Endodermal cell (in vitro differentiated cells): ENCODE measurements at regions not wholly inside any gene's neighbourhood (a gene's known extent, or its start where the extent isn't known, plus 50 kb on each side); places are given as distances from the start of the nearest gene placed in this dataset.

Source experiments
- DNase-seq: peaks from one replicate; pipeline ENCODE4 v3.0.0-alpha.2; 2017
- H3K27ac ChIP-seq: 2 replicates; pipeline ENCODE4 v1.5.1; 2013; ENCODE audit warnings: mild to moderate bottlenecking, low read depth, low read length, moderate library complexity
- H3K27me3 ChIP-seq: 2 replicates; pipeline ENCODE4 v1.6.1; 2013; ENCODE audit warnings: mild to moderate bottlenecking, low read length, moderate library complexity; ENCODE audit not compliant: insufficient read depth, control insufficient read depth, poor library complexity, severe bottlenecking
- H3K36me3 ChIP-seq: 2 replicates; pipeline ENCODE4 v1.7.0; 2013; ENCODE audit warnings: mild to moderate bottlenecking, low read length, moderate library complexity; ENCODE audit not compliant: control insufficient read depth, insufficient read depth
- H3K4me1 ChIP-seq: one replicate; pipeline ENCODE4 v1.7.0; 2013; ENCODE audit warnings: low read length; ENCODE audit not compliant: control insufficient read depth, insufficient read depth
- H3K4me3 ChIP-seq: 2 replicates; pipeline ENCODE4 v1.5.1; 2013; ENCODE audit warnings: mild to moderate bottlenecking, low read length, moderate library complexity
- H3K9ac ChIP-seq: 2 replicates; pipeline ENCODE4 v1.6.1; 2013; ENCODE audit warnings: mild to moderate bottlenecking, low read length, moderate library complexity; ENCODE audit not compliant: poor library complexity, severe bottlenecking; ENCODE audit errors: extremely low read depth
- H3K9me3 ChIP-seq: 2 replicates; pipeline ENCODE4 v1.6.1; 2013; ENCODE audit warnings: mild to moderate bottlenecking, low read length, moderate library complexity; ENCODE audit not compliant: control insufficient read depth
- H3K27ac Mint-ChIP-seq: 2 replicates; pipeline ENCODE4 v1.8.0; 2020; ENCODE audit warnings: mixed read lengths
- H3K27me3 Mint-ChIP-seq: 2 replicates; pipeline ENCODE4 v1.8.0; 2021; ENCODE audit warnings: mild to moderate bottlenecking, mixed read lengths; ENCODE audit not compliant: insufficient read depth
- H3K36me3 Mint-ChIP-seq: 2 replicates; pipeline ENCODE4 v1.8.0; 2020; ENCODE audit warnings: low read depth, mixed read lengths
- H3K4me1 Mint-ChIP-seq: 2 replicates; pipeline ENCODE4 v1.8.0; 2020; ENCODE audit warnings: mixed read lengths
- H3K4me3 Mint-ChIP-seq: 2 replicates; pipeline ENCODE4 v1.8.0; 2020; ENCODE audit warnings: mild to moderate bottlenecking, moderate library complexity, mixed read lengths
- H3K9me3 Mint-ChIP-seq: 2 replicates; pipeline ENCODE4 v1.8.0; 2020; ENCODE audit warnings: mild to moderate bottlenecking, mixed read lengths
- CTCF ChIP-seq: fragments of 200-600 bp; sonication (generic); conservative IDR thresholded peaks from 2 replicates; pipeline ENCODE4 v1.5.0; 2021; ENCODE audit warnings: antibody characterized with exemption, mild to moderate bottlenecking
- WGBS, 2 experiments: methylation state at CpG; one replicate each; pipeline versions ENCODE4 v1.1.5 to v1.1.7; 2013; ENCODE audit warnings: missing lambda C conversion rate in 2 of 2, mixed read lengths in 1 of 2; ENCODE audit not compliant: insufficient coverage in 1 of 2, insufficient read length in 1 of 2; 5-methylcytosine and 5-hydroxymethylcytosine counted together

- 100% methylated on average over 1 of the region's 2 CpGs; no CpG with 5 or more reads in 1 of the 2 experiments for WGBS, 2 experiments
- no peaks in the 10 kb centered on the region for H3K9me3 ChIP-seq
- H3K36me3 ChIP-seq: no peaks in the 10 kb centered on the region
- TF ChIP-seq CTCF: no peak
- no peak overlapping the region for H3K27ac ChIP-seq
- no peaks in the 10 kb centered on the region for H3K27me3 Mint-ChIP-seq
- no peak overlapping the region for H3K27ac Mint-ChIP-seq
- peaks cover 20% of the 10 kb centered on the region for H3K4me1 Mint-ChIP-seq
- H3K4me1 ChIP-seq: no peaks in the 10 kb centered on the region
- peaks cover 6% of the 10 kb centered on the region for H3K36me3 Mint-ChIP-seq
- H3K4me3 ChIP-seq: no peak overlapping the region
- H3K4me3 Mint-ChIP-seq: no peak overlapping the region
- no peak for DNase-seq
- H3K27me3 ChIP-seq: no peaks in the 10 kb centered on the region
- no peaks in the 10 kb centered on the region for H3K9me3 Mint-ChIP-seq
- H3K9ac ChIP-seq: no peak overlapping the region
Observed at GRCh38 chr22:42323971-42324370, 53.5 kb upstream of the TCF20 start.

- Histone ChIP-seq H3K9ac (no peak overlapping the region), H3K9me3 (no peaks in the 10 kb centered on the region), H3K4me1 (no peaks in the 10 kb centered on the region), H3K27ac (peak overlapping the region; percentile 50), H3K4me3 (no peak overlapping the region), H3K36me3 (no peaks in the 10 kb centered on the region), H3K27me3 (no peaks in the 10 kb centered on the region)
- peaks cover 18% of the 10 kb centered on the region for H3K4me1 Mint-ChIP-seq
- DNase-seq: no peak
- H3K27ac Mint-ChIP-seq: peak overlapping the region; percentile 65
- H3K27me3 Mint-ChIP-seq: no peaks in the 10 kb centered on the region
- WGBS, 2 experiments: 89 to 93% methylated on average over 3 to 4 of the region's 4 CpGs
- no peak overlapping the region for H3K4me3 Mint-ChIP-seq
- peaks cover 6% of the 10 kb centered on the region for H3K36me3 Mint-ChIP-seq
- no peaks in the 10 kb centered on the region for H3K9me3 Mint-ChIP-seq
- no peak for TF ChIP-seq CTCF
Observed at GRCh38 chr22:42322562-42322926, 52.1 kb upstream of the TCF20 start.

- Histone ChIP-seq H3K4me1 (no peaks in the 10 kb centered on the region), H3K36me3 (no peaks in the 10 kb centered on the region), H3K27ac (peak overlapping the region; percentile 50), H3K4me3 (no peak overlapping the region), H3K9me3 (no peaks in the 10 kb centered on the region), H3K9ac (no peak overlapping the region), H3K27me3 (no peaks in the 10 kb centered on the region)
- Mint-ChIP-seq H3K27me3 (no peaks in the 10 kb centered on the region), H3K36me3 (peaks cover 6% of the 10 kb centered on the region), H3K27ac (peak overlapping the region; percentile 65), H3K4me1 (peaks cover 18% of the 10 kb centered on the region), H3K4me3 (no peak overlapping the region), H3K9me3 (no peaks in the 10 kb centered on the region)
- DNase-seq: no peak
- no peak for TF ChIP-seq CTCF
- 40 to 66% methylated on average over 6 to 10 of the region's 11 CpGs for WGBS, 2 experiments
Observed at GRCh38 chr22:42321908-42322561, 51.6 kb upstream of the TCF20 start.
